ENCODE measurements at regions not wholly inside any gene's neighbourhood (a gene's known extent, or its start where the extent isn't known, plus 50 kb on each side); places are given as distances from the start of the nearest gene placed in this dataset.

- Mint-ChIP-seq H3K4me3 (no peak overlapping the region), H3K27me3 (ENCODE audit: low read depth) (no peaks in the 10 kb centered on the region; the same call in 1 of the 2 replicates), H3K4me1 (peaks cover 32% of the 10 kb centered on the region), H3K9me3 (no peaks in the 10 kb centered on the region), H3K36me3 (no peaks in the 10 kb centered on the region), H3K27ac (no peak overlapping the region)
- TF ChIP-seq ZNF671 (CRISPR knock-in tag; IDR thresholded peaks at IDR 0.05): no peak
- TF ChIP-seq, protein P1, sequence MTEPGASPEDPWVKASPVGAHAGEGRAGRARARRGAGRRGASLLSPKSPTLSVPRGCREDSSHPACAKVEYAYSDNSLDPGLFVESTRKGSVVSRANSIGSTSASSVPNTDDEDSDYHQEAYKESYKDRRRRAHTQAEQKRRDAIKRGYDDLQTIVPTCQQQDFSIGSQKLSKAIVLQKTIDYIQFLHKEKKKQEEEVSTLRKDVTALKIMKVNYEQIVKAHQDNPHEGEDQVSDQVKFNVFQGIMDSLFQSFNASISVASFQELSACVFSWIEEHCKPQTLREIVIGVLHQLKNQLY (CRISPR knock-in tag; IDR thresholded peaks at IDR 0.05): no peak
- no peak for TF ChIP-seq KAT7 (CRISPR knock-in tag; IDR thresholded peaks at IDR 0.05; ENCODE audit: borderline replicate concordance)
- ChIA-PET POLR2A (no interaction called here), CTCF (interaction anchor here (0.9 kb wide), 1 partner anchor 1732 kb away, joined by 3 read pairs; no protein-coding TSS in a partner anchor)
- ATAC-seq: no peak
- DNase-seq (ENCODE audit: low spot score): no peak
Measured at GRCh38 chr3:161555320-161555719, 58.7 kb downstream of the OTOL1 start.

DNA sequence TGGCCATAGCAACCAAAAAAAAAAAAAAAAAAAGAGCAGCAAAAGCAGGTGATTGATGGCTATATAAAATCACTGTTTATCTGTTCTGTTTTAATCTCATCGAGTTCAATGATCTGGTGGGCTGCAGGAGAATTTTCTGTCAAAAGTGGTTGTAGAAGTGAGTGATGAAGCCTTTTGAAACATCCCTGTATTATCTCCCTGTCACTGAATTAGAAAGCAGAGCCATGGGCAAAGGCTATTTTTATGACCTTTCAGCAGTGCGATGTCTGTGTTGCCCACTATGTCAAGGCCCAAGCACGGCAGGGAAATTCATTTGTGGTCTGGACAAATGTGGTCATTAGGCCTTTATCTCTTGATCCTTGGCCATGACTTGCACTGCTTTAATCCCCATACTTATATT lies 59.9 kb downstream of the OTOL1 start:
- H3K4me1 Mint-ChIP-seq: peaks cover 32% of the 10 kb centered on the region
- H3K9me3 Mint-ChIP-seq: no peaks in the 10 kb centered on the region
- ChIA-PET POLR2A (no interaction called here), CTCF (no interaction called here)
- H3K4me3 Mint-ChIP-seq: no peak overlapping the region
- H3K27ac Mint-ChIP-seq: no peak overlapping the region
- no peaks in the 10 kb centered on the region for H3K36me3 Mint-ChIP-seq
- H3K27me3 Mint-ChIP-seq (ENCODE audit: low read depth): no peaks in the 10 kb centered on the region; the same call in 1 of the 2 replicates
- TF ChIP-seq ZNF317 (CRISPR knock-in tag; IDR thresholded peaks at IDR 0.05; ENCODE audit: borderline replicate concordance, low read depth) (no peak), ZNF416 (CRISPR knock-in tag; IDR thresholded peaks at IDR 0.05) (no peak)
- no peak for ATAC-seq
- no peak for DNase-seq (ENCODE audit: low spot score)

DNA sequence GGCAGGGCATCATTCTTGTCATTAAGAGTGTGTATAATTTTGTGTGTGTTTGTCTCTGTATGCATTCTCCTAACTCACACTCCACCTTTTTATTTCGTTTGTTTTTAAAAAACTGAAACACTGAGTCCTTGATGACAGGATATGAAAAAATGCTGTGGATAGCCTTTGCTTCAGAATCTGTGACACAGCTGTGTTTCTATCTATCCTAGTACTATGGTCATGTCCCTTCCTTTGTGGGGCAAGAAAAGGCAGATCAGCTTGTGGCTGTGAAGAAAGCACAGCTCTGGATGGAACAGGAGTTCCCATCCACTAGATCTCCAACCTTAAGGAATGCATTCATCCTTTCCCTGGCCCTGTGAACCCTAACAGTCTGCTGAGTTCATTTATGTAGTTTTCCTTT lies 60.3 kb downstream of the OTOL1 start:
- Mint-ChIP-seq H3K4me3 (no peak overlapping the region), H3K27ac (no peak overlapping the region; the same call in 1 of the 2 replicates), H3K27me3 (ENCODE audit: low read depth) (no peaks in the 10 kb centered on the region; the same call in 1 of the 2 replicates), H3K9me3 (no peaks in the 10 kb centered on the region), H3K4me1 (peaks cover 28% of the 10 kb centered on the region), H3K36me3 (no peaks in the 10 kb centered on the region)
- ChIA-PET POLR2A (no interaction called here), CTCF (no interaction called here)
- TF ChIP-seq ZBTB21 (CRISPR knock-in tag; IDR thresholded peaks at IDR 0.05; ENCODE audit: borderline replicate concordance) (no peak), RELA (CRISPR knock-in tag; IDR thresholded peaks at IDR 0.05; ENCODE audit: borderline replicate concordance) (no peak), CBFB (CRISPR knock-in tag; IDR thresholded peaks at IDR 0.05; ENCODE audit: low read depth) (no peak), NR3C1 (CRISPR knock-in tag; conservative IDR thresholded peaks at IDR 0.05; ENCODE audit: low read depth) (no peak), ZNF671 (CRISPR knock-in tag; IDR thresholded peaks at IDR 0.05) (no peak), NR2C2 (CRISPR knock-in tag; IDR thresholded peaks at IDR 0.05) (no peak), PREB (CRISPR knock-in tag; IDR thresholded peaks at IDR 0.05; ENCODE audit: borderline replicate concordance) (no peak), NR1H2 (CRISPR knock-in tag; IDR thresholded peaks at IDR 0.05) (no peak), JAZF1 (CRISPR knock-in tag; IDR thresholded peaks at IDR 0.05) (no peak), ZNF121 (CRISPR knock-in tag; IDR thresholded peaks at IDR 0.05) (no peak), ELF4 (CRISPR knock-in tag; IDR thresholded peaks at IDR 0.05; ENCODE audit: low read depth) (no peak), MXD4 (CRISPR knock-in tag; IDR thresholded peaks at IDR 0.05; ENCODE audit: borderline replicate concordance) (no peak)
- TF ChIP-seq, protein P2, sequence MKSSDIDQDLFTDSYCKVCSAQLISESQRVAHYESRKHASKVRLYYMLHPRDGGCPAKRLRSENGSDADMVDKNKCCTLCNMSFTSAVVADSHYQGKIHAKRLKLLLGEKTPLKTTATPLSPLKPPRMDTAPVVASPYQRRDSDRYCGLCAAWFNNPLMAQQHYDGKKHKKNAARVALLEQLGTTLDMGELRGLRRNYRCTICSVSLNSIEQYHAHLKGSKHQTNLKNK (CRISPR knock-in tag; IDR thresholded peaks at IDR 0.05): no peak
- TF ChIP-seq, protein P3, sequence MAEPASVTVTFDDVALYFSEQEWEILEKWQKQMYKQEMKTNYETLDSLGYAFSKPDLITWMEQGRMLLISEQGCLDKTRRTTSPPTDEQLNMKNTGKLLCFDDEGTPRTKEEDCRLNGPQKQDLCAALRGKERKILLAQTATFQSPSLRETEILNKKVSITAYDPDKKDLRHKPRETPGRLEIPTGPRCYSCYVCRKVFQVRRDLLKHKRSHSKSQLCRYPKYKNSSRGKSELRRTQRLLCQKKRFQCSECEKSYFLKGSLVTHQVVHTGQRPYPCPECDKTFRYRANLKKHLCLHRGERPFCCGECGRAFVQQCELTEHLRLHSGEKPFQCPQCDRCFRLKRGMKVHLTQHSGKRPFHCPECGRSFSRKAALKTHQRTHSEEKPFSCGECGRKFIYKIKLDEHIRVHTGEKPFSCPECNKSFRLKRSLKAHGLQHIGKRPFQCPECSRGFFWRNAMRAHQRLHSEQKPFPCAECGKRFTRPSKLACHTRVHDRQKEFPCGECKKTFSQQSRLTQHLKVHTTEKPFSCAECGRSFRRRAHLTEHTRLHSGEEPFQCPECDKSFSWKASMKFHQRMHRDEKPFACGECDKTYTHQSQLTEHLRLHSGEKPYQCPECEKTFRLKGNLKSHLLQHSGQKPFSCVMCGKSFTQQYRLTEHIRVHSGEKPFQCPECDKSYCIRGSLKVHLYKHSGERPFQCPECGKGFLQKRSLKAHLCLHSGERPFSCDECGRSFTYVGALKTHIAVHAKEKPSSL (CRISPR knock-in tag; conservative IDR thresholded peaks at IDR 0.05): no peak
- TF ChIP-seq, protein P4, sequence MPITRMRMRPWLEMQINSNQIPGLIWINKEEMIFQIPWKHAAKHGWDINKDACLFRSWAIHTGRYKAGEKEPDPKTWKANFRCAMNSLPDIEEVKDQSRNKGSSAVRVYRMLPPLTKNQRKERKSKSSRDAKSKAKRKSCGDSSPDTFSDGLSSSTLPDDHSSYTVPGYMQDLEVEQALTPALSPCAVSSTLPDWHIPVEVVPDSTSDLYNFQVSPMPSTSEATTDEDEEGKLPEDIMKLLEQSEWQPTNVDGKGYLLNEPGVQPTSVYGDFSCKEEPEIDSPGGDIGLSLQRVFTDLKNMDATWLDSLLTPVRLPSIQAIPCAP (CRISPR knock-in tag; IDR thresholded peaks at IDR 0.05): no peak
- ATAC-seq: no peak
- no peak for DNase-seq (ENCODE audit: low spot score)

Data from WTC11 (cell line).